ENCODE measurements at regions not wholly inside any gene's neighbourhood (a gene's known extent, or its start where the extent isn't known, plus 50 kb on each side); places are given as distances from the start of the nearest gene placed in this dataset.

- TF ChIP-seq CTCF (conservative IDR thresholded peaks at IDR 0.05; ENCODE audit: low read length) (no peak), EZH2phosphoT487 (IDR thresholded peaks at IDR 0.05; ENCODE audit: borderline replicate concordance, low read depth, low read length) (no peak)
These were observed 488.9 kb downstream of the SH2D4B start for GRCh38 chr10:81026591-81026990.

All from OCI-LY7 (cell line).